GM12872 (cell line): ENCODE measurements at regions not wholly inside any gene's neighbourhood (a gene's known extent, or its start where the extent isn't known, plus 50 kb on each side); places are given as distances from the start of the nearest gene placed in this dataset.
A peak's percentile ranks its signal among the peaks of the same experiment; 100 is the strongest.

Experiments used
- TF ChIP-seq, protein P1 (sequence below): IDR thresholded peaks from 3 replicates; pipeline ENCODE4 v1.5.1; 2011; ENCODE audit warnings: low read depth, mild to moderate bottlenecking, low read length, moderate library complexity; ENCODE audit not compliant: insufficient read depth

DNA sequence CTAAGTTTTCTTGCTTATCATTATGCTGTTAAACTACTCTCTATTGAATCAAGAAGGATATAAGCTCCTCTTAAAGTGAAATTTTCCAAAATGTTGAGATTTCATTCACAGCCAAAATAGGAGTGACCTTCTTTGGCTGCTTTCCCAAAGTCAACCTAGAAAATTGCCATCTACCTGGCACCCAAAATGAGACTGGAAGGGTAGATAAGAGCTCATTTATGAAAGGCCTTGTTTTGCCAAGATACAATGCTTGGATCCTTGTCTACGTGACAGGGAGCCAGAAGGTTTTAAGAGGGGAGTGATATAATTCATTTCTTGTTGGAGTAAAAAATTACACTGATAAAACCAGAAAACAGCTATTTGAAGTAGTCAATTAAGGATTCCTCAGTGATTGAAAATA, 287.1 kb downstream of the IZUMO3 start:
- TF ChIP-seq, protein P1, sequence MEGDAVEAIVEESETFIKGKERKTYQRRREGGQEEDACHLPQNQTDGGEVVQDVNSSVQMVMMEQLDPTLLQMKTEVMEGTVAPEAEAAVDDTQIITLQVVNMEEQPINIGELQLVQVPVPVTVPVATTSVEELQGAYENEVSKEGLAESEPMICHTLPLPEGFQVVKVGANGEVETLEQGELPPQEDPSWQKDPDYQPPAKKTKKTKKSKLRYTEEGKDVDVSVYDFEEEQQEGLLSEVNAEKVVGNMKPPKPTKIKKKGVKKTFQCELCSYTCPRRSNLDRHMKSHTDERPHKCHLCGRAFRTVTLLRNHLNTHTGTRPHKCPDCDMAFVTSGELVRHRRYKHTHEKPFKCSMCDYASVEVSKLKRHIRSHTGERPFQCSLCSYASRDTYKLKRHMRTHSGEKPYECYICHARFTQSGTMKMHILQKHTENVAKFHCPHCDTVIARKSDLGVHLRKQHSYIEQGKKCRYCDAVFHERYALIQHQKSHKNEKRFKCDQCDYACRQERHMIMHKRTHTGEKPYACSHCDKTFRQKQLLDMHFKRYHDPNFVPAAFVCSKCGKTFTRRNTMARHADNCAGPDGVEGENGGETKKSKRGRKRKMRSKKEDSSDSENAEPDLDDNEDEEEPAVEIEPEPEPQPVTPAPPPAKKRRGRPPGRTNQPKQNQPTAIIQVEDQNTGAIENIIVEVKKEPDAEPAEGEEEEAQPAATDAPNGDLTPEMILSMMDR: no peak

DNA sequence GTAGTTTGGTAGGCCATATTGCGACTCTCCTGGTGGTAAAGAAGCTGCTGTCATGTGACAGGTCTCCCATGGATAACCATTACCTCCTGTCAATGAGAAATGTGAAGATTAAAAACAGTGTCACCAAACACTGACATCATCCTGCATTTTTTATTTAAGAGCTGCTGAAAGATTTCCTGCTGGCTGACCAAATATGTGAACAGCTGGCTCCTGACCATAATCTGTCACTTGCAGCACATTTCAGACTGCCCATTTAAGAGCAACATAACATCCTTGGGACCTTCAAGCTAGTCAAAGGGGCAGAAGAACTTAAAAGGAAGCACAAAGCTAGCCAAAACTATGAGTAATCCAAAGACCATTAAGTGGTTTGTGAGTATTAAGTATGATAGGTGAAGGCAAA, 288.0 kb downstream of the IZUMO3 start:
- TF ChIP-seq, protein P1: no peak

DNA sequence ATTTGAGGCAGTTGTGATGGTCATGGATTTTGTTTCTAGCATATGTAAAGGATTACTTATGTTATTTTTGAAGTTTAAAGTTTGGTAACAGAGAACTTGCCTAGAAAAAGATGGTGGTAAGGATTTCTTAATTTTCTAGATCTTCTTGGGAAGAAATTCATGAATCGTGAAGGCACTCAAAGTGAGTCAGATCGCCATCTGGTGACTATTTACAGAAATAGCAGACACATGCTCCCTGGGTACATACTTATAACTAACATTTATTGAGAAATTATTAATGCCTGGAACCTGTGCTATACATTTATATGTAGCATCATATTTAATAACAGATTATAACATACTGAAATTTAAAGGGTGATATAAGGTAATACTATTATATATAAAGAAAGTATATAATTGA, 299.7 kb downstream of the IZUMO3 start:
- TF ChIP-seq, protein P1: peak; percentile 30; the same call in 2 of the 3 replicates

DNA sequence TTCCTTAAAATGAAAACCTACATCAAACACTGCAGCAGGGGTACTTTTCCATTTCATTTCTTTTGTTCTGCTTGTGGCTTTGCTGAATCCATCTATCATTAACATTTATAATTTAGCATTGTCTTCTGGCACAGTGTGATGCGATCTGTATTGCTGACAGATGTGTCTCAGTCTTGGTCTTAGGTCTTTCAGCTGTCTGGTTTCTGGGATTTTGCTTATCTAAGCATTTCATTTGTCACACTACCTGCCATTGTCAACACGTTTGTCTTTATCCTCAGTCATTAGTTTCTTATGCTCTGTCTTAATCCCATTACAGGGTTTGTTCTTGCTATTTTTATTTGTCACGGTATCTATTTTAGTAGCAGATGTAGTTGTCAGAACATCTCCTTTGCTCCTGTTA, 303.1 kb downstream of the IZUMO3 start:
- TF ChIP-seq, protein P1: no peak

DNA sequence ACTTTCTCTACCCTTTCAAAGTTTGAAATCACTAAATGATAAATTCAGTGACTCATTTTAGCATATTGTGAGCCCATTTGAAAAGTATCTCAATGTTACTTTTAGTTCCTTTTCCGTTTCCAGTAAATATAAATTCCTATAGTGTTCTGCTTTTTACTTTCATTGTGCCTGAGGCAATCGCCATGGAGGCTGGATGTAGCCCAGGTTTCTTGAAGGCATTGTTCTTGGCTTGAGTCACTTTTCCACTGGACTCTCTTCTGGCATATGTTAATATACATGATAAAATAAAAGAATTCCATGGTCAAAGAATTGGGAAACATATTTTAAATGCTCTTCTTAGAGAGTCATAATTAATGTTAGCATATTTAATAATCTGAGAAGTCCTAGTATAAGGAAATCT, 327.0 kb downstream of the IZUMO3 start:
- TF ChIP-seq, protein P1: no peak

DNA sequence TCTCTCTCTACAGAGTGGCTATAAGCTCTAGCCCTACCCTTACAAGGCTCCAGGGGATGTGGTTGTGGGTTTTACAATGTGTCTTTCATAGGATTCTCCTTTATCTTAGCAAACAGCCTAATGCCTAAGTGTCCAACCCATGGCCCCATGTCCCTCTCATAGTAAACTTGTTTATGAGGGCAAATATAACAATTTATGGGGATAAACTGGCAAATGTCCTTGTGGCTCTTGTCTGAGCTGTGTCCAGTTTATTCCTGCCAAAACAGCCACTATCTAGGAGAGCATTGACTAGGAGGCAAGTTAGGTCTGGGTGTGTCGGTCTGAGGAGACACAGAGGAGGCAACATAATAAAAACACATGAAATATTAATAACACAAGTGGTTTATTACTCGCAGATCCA, 335.1 kb downstream of the IZUMO3 start:
- TF ChIP-seq, protein P1: no peak

DNA sequence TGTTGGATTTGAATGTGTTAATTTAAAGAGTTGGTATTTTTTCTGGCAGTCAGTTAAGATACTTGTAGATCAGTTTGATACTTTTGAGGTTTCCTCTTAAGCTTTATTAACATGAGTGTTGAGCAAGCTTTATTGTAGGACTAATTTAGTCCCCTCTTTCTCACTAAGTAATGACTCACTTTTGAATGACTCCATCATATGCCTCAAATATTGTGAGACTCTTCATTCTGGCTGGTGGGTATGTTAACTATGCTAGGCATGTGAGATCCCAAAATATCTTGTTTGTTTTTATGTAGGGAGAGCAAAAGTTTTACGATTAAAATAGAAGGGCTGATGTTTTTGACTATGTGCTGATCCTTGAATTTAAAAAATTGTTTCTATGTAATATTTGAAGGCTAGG, 355.7 kb downstream of the IZUMO3 start:
- TF ChIP-seq, protein P1: no peak

DNA sequence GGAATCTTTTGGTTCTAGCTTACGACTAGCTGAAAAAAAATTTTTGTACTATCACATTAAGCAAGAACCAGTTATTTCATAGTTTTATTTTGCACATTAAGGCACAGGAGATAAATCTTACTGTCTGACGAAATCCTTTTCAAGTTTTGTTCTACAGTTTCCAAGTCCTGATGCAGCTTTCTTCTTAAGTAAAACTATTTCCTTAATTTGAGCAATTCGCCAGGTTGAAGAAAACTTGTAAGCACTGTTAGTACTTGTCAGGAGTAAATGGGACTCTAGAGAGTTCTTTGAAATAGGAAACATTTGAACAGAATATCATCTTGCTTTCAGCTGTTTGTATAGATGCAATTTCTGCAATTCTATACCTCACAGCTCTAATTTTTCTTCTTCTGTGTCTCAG, 318.8 kb upstream of the ELAVL2 start:
- TF ChIP-seq, protein P1: no peak
